Inflammatory macrophage treated with lipopolysaccharide for 1 hour (primary cell): ENCODE measurements at regions not wholly inside any gene's neighbourhood (a gene's known extent, or its start where the extent isn't known, plus 50 kb on each side); places are given as distances from the start of the nearest gene placed in this dataset.

Source experiments
- DNase-seq, 2 donors: peaks; one replicate each; pipeline ENCODE4 v3.0.0-alpha.2; 2020 to 2022

DNA sequence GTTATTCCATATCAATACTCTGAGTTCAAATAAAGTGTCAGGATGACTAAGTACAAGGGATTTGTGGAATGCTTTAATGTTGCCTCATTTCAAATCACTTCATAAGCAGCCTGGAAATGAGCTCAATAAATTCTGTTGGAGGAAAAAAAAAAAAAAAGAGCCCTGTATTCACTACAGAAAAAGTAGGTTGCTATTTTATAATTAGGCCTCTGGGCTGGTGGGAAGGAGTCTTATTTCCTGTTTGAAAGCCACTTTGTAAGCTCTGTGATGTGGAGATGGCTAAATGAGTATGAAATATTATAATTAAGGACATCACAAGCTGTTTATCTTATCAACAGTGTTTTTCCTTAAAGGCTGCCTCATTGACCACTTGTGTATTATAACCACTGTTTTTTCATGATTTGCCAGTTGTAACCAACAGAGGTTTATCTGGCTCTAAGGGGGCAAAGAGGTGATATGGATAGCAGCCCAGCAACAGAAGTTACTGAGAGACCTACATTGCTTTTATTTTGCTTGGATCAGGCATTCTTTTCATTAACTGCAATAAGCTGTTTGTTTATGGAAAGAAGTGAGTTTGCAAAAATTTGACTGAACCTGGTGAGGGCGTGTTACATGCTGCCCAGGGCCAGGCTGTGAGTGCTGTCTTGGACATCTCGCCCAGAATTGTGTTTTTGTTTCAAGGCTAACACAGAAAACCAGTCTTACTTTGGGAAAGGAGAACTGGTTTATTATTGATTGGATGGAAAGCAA is 563.3 kb upstream of the MAP3K7 start:
- DNase-seq = no peak

DNA sequence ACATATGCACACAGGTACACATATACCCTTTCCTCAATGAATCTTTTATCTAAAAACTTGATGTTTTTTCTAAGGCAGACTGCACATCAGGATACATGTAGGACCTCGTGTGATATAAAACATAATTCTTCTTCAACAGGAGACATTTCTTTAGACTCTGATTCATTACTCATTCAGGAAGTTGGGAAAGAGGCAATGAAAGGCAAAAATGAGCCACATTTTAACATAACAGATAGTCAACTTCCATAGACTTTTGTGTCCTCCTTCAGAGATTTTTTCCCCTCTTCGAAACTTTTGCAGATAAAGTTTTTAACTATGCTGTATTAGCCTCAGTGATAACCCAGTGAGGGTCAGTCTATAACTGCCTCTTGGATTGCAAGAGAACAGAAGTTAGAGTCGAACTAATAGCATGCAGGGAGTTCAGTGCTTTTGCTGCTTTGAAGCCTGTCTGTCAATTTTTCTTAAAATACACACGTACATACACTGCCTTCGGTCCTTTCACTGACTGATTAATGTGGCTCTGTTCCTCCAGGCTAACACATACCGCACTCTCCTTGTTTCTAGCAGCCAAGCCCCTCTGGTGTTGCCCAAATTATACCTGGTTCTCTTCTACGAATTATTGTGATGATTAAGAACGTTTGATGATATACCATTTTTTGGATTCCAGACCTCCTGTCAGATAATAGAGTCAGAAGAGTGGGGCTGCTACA is 562.5 kb upstream of the MAP3K7 start:
- no peak for DNase-seq

DNA sequence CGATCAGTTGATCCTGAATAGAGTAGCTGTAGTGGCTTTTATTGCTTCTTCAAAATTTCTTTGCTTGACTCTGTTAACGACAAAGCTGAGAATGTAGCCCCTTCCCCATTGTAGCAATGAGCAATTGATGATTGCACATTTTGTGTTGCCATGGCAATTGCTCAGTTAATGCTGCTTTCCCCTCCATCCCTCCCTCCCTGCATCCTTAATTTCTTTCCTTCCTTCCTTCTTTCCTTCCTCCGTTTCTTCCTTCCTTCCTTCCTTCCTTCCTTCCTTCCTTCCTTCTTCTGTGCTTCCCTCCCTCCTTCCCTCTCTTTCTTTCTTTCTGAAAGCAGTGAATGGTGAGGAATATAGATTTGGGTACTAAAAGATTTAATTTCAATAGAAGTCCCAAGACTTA is 557.3 kb upstream of the MAP3K7 start:
- DNase-seq = no peak

DNA sequence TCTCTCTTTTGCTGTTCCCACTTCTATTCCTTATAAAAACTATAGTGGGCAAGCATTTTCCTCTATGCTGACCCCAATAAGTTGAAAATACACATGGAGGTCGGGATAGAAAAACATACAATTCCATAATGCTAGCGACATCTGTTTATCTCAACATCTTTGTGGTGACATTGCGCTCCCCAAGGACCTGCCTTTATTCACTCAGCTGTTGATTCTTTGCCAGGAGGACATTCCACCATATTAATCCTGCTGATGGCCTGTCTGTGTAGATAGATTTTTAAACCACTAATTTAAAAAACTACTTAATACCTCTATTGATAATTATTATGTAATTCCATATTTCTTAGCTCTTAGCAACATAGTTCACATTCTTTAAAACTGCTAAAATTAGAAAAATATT is 555.3 kb upstream of the MAP3K7 start:
- DNase-seq = no peak

DNA sequence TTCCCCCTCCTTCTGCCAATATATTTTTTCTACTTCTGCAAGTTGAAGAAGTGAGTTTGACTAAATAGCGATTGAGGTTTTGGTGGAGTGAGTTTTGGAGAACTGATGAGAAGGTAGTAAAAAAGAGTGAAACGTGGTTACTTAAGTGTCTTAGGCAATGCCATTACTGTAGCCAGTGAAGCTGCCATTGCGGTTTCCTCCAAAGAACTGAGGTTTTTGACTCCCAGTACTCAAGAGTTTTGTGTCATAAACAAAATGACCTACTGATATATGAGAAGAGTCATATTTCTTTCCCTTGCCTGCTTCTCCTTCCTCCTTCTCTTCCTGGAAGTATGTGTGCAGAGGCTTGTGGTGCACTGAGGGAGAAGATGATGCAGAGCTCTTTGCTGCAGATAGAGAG is 554.5 kb upstream of the MAP3K7 start:
- DNase-seq = no peak

DNA sequence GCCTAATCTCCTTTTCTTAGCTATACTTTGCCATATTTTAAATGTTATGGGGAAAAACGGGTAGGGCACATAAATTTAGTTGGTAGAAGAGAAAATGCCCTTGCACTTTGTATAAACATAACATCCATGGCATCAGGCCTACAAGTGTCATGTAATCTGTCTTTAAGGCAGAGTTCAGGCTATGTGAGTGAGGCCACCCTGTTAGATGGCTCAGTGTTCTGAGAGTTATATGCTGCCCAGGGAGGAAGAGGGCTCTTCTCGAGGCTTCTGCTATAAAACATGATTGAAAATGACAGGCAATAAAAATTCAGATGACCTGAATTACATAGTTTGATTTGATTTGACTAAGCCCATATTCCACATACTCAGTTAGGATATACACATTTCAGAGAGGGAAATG is 553.6 kb upstream of the MAP3K7 start:
- DNase-seq = no peak

DNA sequence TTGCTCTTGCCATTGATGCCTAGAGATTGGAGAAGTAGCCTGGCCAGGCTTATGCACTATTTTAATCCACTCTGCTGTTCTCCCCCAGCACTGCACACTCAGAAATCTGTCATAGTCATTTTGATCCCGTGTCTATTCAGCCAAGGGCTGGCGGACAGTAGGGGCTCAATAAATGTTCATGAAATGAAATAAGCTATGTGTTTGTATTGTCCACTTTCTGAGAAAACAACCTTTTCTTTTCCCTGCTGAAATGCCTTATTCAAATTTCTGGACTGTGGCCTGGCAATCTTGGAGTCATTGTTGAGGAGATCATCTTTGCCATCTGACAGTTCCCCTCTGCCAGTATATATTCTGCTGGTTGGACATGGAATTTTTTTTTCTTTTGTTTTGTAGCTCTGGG is 550.4 kb upstream of the MAP3K7 start:
- no peak for DNase-seq

DNA sequence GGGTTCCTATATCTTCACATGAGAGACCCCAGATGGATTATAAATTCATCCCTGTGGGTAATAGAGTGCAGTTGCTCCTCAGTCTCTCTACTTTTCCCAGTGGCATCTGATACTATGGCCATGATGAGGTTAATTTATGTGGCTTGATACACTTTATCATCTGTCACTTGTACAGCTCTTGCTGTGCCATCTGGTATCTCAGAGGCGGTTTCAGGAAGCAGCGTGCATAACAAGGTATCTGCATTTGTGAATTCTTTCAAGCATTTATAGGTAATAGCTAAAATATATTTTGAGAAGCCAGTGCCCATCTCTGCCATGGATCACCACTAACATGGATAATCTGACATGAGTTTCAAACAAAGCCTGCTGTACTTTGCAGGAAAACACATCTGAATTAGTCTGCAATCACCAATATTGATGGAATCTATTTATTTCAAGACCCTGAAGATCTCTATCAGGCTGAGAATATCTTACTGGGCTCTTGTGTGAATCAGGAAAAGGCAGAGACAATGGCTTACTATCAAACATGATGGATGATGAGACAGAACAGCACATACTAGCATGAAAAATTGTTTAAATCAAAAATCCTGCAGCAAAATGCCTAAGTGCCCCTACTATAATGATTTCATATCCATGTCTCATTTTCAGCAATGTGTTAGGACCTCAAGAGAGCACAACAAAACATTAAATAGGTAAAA is 548.7 kb upstream of the MAP3K7 start:
- no peak for DNase-seq

DNA sequence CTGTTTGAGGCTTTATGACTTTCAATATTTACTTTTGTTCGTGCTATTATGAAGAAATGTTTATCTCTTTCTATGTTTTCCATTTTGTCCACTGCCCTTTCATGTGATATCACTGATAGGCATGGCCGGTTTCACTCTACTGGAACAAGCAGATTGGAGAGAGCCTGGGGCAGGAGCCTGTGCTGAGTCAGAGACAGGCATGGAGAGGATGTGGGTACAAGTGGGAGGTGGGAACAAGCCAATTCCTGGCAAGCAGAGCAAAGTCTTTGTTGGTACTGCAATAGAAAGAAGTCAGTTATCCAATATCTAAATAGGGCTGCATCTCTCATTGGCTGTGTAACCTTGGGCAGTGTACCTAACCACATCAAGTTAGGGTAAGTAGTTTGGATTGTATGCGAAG is 545.6 kb upstream of the MAP3K7 start:
- no peak for DNase-seq

DNA sequence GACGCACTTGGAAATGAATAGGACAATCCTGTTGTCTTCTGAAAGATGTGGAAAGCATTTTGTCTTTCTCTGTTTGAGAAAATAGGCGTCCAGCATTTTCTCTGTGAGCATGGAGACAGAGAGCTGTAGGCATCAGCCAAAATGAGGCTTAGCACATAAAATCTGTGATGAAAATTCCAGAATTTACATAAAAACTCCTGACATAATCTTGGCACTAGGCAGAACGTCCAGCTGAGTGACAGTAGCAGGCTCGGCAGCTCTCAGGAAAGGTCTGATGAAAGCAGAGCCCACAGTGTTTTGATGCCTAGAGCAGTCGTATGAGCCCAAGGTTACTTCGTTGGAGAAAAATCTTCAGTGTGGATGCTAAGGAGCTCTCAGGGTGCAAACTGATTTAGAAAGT is 543.3 kb upstream of the MAP3K7 start:
- DNase-seq = no peak

DNA sequence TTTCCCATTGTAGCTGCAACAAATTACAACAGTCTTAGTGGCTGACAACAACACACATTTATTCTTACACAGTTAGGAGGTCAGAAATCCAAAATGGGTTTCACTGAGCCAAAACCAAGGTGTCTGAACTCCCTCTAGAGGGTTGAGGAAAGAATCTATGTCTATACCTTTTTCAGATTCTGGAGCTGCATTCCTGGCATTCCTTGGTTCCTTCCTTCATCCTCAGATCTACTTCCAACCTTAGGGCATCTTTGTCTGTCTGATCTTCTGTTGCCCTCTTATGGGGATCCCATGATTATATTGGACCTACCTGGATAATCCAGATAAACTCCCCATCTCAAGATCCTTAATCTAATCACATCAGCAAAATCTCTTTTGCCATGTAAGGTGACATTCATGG is 540.9 kb upstream of the MAP3K7 start:
- DNase-seq = no peak

DNA sequence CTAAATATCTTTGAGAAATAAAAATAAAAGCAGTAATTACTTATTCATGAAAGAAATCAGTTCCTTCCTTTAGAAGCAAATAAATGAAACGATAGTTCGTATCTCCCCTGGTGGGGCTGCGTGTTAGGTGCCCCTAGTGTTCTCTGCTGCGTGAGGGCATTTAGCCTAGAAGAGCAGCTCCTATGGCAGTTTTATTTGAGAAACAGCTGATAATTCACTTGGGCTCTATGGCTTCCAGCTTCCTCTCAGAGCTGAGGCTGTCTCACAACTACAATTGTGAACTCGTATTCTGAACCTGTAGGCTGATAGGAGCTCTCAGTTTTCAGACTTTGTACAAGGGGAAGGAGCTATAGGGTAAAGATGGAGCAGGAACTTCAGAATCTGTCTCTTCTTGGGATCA is 540.0 kb upstream of the MAP3K7 start:
- no peak for DNase-seq

DNA sequence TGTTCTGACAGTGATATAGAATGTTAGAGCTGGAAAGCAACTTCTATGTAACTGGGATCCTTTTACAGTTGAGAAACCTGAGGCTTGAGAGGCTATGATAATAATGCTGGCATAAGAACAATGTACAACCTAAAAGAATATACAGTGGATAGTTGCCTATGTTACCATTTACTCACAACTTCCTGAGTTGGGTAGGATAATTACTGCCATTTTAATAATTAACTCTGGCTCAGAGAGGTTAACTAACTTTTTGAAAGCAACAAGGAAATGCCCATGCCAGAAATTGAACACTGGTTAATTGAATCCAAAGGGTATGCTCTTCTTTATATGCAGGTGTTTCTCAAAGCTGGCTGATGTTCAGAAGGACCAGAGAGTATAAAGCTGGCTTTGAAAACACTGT is 530.7 kb upstream of the MAP3K7 start:
- DNase-seq = no peak

DNA sequence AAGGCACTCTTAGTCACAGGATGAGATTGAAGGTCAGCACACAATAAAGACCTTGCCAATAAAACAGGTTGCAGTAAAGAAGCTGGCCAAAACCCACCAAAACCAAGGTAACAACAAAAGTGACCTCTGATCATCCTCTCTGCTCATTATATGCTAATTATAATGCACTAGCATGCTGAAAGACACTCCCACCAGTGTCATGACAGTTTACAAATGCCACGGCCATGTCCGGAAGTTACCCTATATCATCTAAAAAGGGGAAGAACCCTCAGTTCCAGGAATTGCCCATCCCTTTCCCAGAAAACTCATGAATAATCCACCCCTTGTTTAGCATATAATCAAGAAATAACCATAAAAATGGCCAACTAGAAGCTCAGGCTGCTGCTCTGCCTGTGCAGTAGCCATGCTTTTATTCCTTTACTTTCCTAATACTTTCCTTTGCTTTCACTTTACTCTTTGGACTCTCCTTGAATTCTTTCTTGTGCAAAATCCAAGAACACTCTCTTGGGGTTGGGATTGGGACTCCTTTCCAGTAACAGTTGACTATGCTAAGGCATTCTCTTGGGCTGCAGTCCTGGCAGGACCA is 527.3 kb upstream of the MAP3K7 start:
- DNase-seq = no peak

DNA sequence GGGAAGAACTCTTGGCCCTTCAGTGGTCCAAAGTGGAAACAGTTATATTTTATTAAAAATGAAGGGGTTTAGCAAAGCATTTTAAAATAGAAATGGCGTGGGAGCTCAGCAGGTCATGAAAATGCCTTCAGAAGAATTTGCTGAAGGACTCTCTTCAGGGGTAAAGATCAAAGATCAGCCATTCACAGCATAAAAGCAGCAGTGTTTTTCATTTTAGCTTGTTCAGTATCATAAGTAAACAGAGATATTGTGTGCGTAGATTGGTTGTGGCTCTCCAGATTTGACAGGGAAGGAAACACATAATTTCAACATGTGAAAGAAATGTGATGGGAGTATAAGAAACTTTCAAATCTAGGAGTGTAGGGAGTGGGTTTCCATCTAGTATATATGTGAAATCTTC is 519.2 kb upstream of the MAP3K7 start:
- no peak for DNase-seq

DNA sequence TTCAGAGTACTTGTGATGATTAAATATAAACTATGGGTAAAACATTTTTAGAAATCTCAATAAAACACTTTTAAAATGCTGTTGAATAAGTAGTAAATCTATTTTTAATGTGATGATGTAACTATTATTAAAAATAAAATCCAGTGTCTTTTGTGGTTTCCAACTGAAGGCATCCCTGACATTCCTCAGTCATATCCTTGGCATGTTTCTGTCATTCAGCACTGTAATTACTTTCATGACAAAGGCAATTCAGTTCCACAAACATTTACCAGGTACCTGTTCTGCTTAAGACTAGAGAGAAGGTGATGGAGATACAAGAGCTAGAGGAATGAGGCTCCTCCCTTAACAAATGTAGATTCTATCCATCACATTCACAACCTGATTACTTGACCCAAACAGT is 518.7 kb upstream of the MAP3K7 start:
- no peak for DNase-seq

DNA sequence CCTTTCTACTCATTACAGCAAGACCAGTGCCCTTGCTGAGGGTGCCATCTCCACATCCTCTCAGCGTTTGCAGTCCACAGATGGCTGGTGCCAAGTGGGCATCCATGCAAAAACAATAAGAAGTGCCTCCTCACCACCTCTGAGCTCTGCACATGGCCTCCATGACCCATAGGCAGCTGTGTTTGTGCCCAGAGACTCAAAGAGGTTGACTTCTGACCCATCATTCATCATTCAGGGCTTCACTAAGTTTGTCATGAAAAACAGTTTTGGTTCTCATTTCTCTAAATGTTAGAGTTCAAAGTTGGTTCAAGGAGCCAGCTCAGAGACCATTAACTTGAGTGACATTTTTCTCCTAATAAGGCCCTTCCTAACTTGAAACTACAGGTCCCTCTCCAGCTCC is 512.6 kb upstream of the MAP3K7 start:
- DNase-seq = no peak

DNA sequence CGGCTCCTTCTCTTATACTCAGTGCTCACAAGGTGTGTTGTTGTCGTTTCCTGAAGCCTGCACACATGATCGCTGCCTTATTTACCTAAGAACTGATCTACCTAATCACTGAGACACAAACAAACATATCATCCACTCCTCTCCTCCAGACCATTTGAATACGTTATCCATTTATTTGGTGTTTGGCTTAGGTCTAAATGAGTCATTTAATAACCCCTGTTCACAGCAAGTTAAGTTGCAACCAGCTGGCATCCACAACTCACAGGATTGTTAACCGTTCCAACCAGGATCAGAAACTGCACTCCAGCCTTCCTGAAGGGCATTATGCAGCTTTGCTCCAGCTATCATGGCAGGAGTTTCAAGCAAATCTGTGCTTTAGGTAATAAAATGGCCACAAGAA is 511.1 kb upstream of the MAP3K7 start:
- DNase-seq = no peak

DNA sequence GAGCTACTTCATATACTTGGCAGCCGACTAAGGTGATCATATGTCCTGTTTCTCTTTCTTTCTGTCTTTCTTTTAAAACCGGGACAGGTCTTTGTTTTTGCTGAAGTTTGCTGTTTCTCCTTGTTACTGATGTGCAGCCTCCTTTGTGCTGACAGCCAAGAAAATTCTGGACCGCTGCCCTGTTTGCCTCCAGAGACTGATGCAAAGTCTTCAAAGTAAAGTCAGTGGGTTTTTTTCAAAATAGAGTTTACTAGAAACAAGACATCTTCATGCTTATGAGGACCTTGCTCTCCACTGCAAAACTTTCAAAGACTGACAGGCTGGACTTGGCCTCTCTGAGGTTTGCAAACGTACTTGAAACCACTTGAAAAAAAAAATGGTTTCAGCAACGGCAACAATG is 510.5 kb upstream of the MAP3K7 start:
- DNase-seq = no peak

DNA sequence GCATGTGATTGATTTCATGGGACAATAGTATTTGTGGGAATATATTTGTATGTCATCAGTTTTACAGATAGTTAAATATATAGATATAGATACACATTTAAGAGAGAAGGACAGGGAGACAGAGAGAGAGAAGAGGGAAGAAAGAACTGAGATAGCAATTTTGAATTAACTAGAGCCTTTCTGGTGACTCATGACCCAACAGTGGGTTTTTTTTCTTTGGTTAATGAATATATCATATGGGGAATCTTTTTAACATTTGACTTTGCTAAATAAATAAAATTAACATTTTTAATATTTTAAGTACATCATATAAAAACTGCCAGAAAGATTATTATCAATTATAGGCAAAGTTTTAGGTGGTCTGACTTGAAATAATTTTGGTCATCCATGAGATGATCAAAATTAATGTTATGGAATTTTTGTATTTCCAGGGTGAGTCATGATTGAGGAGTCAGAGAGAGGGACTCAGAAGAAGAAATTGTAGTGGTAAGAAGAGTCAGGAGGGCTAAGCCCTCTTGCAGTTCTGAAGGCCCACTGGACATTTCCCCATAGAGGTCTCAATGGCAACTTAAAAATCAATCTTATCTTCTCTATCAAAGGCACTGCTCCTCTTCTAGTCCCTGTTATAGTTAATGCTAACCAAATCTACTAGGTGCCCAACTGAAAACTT is 508.1 kb upstream of the MAP3K7 start:
- no peak for DNase-seq

DNA sequence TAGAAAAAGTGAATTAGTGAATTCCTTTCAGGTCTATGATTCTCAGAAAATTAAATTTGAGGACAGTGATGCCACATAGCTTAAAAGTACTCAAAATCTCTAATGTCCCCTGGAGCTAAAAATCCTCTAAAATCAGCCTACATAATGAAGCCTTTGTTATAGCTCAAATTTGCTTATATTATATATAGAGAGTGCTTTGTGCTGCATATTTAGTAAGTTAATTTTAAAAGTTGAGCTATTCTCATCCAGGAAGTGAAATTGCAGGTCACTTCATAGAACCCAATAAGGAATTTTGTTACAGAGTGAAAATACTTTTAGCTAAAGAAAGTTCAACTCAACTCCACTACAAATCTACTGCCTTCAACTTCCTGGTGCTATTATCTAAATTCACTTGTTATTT is 507.5 kb upstream of the MAP3K7 start:
- DNase-seq = no peak

DNA sequence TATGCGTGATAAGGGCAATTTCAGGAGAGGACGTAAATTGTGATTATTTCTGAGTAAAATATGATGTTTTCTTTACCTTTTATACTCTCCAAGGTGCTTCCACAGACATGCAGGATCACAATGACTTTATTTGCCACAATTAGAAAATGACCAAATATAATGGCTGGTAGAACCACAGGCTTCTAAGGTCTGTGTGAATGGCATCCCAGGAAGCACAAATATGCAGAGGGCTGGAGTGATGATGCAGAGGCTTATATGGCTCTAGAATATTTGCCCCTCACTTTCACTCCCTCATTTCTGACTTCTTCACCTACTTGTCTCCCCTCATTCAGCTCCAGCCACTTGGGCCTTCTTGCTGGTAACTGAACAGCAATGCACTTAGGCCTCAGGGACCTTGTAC is 502.1 kb upstream of the MAP3K7 start:
- DNase-seq = no peak

DNA sequence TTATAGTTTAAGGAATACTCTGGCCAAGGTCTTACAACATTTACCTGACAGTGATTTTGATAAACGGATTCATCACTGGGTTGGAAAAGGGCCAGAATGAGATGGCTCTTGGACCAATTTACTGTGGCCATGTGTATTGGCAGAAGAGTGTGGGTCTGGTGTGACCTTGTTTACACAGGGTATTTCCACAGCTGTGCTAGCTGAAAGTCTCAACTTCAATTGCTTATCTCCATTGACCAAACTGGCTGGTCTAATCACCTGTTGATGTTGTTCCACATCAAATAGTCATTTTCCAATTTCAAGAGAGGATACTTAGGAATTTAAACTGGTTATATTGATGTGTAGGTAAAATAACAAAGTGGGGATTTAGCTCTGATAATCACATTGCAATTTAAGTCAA is 501.6 kb upstream of the MAP3K7 start:
- DNase-seq = no peak
